HepG2 (cell line): ENCODE measurements at regions not wholly inside any gene's neighbourhood (a gene's known extent, or its start where the extent isn't known, plus 50 kb on each side); places are given as distances from the start of the nearest gene placed in this dataset.
A peak's percentile ranks its signal among the peaks of the same experiment; 100 is the strongest.

ENCODE experiments used
- ATAC-seq: fragments of 200-7000 bp; cut with Tn5 transposase; 3 replicates; pipeline ENCODE4 v1.9.1; 2020; ENCODE audit warnings: mild to moderate bottlenecking, moderate library complexity
- BruUV-seq: library from RNA; stranded (reverse); fragments of 400-500 nt; replicated peaks from 2 replicates; lab custom pipeline; 2021; lab: Mats Ljungman, UMichigan
- CTCF ChIA-PET: fragments of 300-600 bp; formaldehyde crosslinking; extraction: SDS; loops from one replicate; lab custom pipeline; 2021; ENCODE audit warnings: low total read pairs, inconsistent platforms, low intra/inter-chr PET ratio; lab: Yijun Ruan, JAX
- POLR2A ChIA-PET: fragments of 350-600 bp; sonication (Branson Sonifier 250); formaldehyde crosslinking; loops from one replicate; lab custom pipeline; 2020; ENCODE audit warnings: antibody characterized with exemption, inconsistent platforms; lab: Yijun Ruan, JAX
- DNase-seq: peaks from one replicate; pipeline ENCODE4 v3.0.0-alpha.2; 2015; ENCODE audit warnings: low spot score
- FAIRE-seq: peaks from 3 replicates; lab custom pipeline; 2011; peaks lifted over from hg19 to GRCh38; lab: Jason Lieb, UNC
- H2AFZ ChIP-seq: one replicate; pipeline ENCODE4 v1.6.1; 2011; ENCODE audit warnings: low read length, inconsistent platforms
- H3K27ac ChIP-seq: fragments of 300-600 bp; 3 replicates; pipeline ENCODE4 v1.8.0; 2011; ENCODE audit warnings: mixed run types, mild to moderate bottlenecking, mixed read lengths, low read length, inconsistent platforms; ENCODE audit not compliant: insufficient read depth; ENCODE audit errors: extremely low read length
- H3K27me3 ChIP-seq, 2 experiments: fragments of 200-600 bp in 1 of 2; 2 replicates in 1 of 2; 3 replicates in 1 of 2; pipeline versions ENCODE4 v1.6.0 to v1.8.0; 2011; ENCODE audit warnings: low read length in 2 of 2, mild to moderate bottlenecking in 2 of 2, moderate library complexity in 2 of 2, inconsistent platforms in 1 of 2; ENCODE audit not compliant: insufficient read depth in 2 of 2, control insufficient read depth in 1 of 2
- H3K36me3 ChIP-seq, 2 experiments: fragments of 200-600 bp in 1 of 2; replicated peaks in 1 of 2; 2 replicates in 1 of 2; 3 replicates in 1 of 2; pipeline versions ENCODE4 v1.5.1 to v1.8.0; 2011; ENCODE audit warnings: low read length in 2 of 2, inconsistent platforms in 1 of 2; ENCODE audit not compliant: insufficient read depth in 2 of 2, control insufficient read depth in 1 of 2
- H3K4me1 ChIP-seq: 2 replicates; pipeline ENCODE4 v1.5.1; 2012; ENCODE audit warnings: low read length, inconsistent platforms; ENCODE audit not compliant: insufficient read depth
- H3K4me2 ChIP-seq: 2 replicates; pipeline ENCODE4 v1.6.0; 2011; ENCODE audit warnings: low read depth, low read length, inconsistent platforms
- H3K4me3 ChIP-seq, 3 experiments: fragments of 200-600 bp in 1 of 3; sonication (generic), shearing (Covaris generic) in 1 of 3; replicated peaks in 1 of 3; 2 replicates each; pipeline ENCODE4 v1.5.1; 2011 to 2016; ENCODE audit warnings: low read length in 3 of 3, inconsistent platforms in 2 of 3, low read depth in 2 of 3, mild to moderate bottlenecking in 2 of 3, control low read depth in 1 of 3, mixed read lengths in 1 of 3; ENCODE audit not compliant: insufficient read depth in 1 of 3
- H3K79me2 ChIP-seq: one replicate; pipeline ENCODE4 v1.6.1; 2011; ENCODE audit warnings: low read length, inconsistent platforms; ENCODE audit not compliant: insufficient read depth
- H3K9ac ChIP-seq: 2 replicates; pipeline ENCODE4 v1.6.0; 2011; ENCODE audit warnings: mild to moderate bottlenecking, low read depth, low read length, inconsistent platforms; ENCODE audit not compliant: insufficient read depth
- H3K9me3 ChIP-seq: 2 replicates; pipeline ENCODE4 v1.5.1; 2012; ENCODE audit warnings: mild to moderate bottlenecking, low read length
- H4K20me1 ChIP-seq: 2 replicates; pipeline ENCODE4 v1.6.0; 2011; ENCODE audit warnings: inconsistent platforms, mild to moderate bottlenecking, low read length, moderate library complexity; ENCODE audit not compliant: insufficient read depth
- AKNA ChIP-seq: sonication (generic); formaldehyde crosslinking; IDR thresholded peaks from 2 replicates; pipeline ENCODE4 v1.4.0; 2020; ENCODE audit warnings: missing genetic modification reagents, borderline replicate concordance
- BRCA1 ChIP-seq: sonication (generic); formaldehyde crosslinking; IDR thresholded peaks from 2 replicates; pipeline ENCODE4 v1.4.0; 2020; ENCODE audit warnings: missing genetic modification reagents
- MAFK ChIP-seq, 2 experiments: IDR thresholded peaks in 1 of 2; conservative IDR thresholded peaks in 1 of 2; 2 replicates each; pipeline ENCODE4 v1.6.1; 2011; ENCODE audit warnings: improper control_type of control experiment in 2 of 2, low read length in 2 of 2
- NR2F6 ChIP-seq, 2 experiments: IDR thresholded peaks; 2 replicates each; pipeline ENCODE4 v1.6.1; 2016; ENCODE audit warnings: antibody characterized with exemption in 1 of 2, mild to moderate bottlenecking in 1 of 2
- POLR2A ChIP-seq, 2 experiments: IDR thresholded peaks; 2 replicates each; pipeline ENCODE4 v1.6.1; 2011; ENCODE audit warnings: low read depth in 2 of 2, low read length in 2 of 2, mild to moderate bottlenecking in 1 of 2, moderate library complexity in 1 of 2; ENCODE audit not compliant: insufficient read depth in 1 of 2
- RFX3 ChIP-seq: IDR thresholded peaks from 2 replicates; pipeline ENCODE4 v1.6.1; 2016; ENCODE audit warnings: missing biosample characterization, missing genetic modification reagents
- ZFP36L2 ChIP-seq: sonication (generic); formaldehyde crosslinking; IDR thresholded peaks from 2 replicates; pipeline ENCODE4 v1.4.0; 2020; ENCODE audit warnings: missing genetic modification reagents
- ZNF569 ChIP-seq: sonication (generic); formaldehyde crosslinking; IDR thresholded peaks from 2 replicates; pipeline ENCODE4 v1.5.0; 2020; ENCODE audit warnings: mild to moderate bottlenecking, missing genetic modification reagents, moderate library complexity, borderline replicate concordance
- WGBS: methylation state at CpG from one replicate; pipeline ENCODE4 v1.1.6; 2017; ENCODE audit warnings: low lambda C conversion rate; 5-methylcytosine and 5-hydroxymethylcytosine counted together
- in situ Hi-C: cut with HindIII; loops from 2 replicates; pipeline ENCODE4 v1.10.0; 2017; ENCODE audit warnings: low pct_unique_long_range_greater_than_20kb; ENCODE audit not compliant: extremely low pct_ligation_motif_present
- intact Hi-C: fragments of 100-400 bp; cut with micrococcal nuclease; formaldehyde crosslinking; loops from one replicate; pipeline ENCODE4 v1.10.0; 2022; ENCODE audit not compliant: unreplicated experiment

- Histone ChIP-seq H4K20me1 (no peaks in the 10 kb centered on the region), H3K79me2 (no peaks in the 10 kb centered on the region), H3K36me3 (no peaks in the 10 kb centered on the region), H3K27ac (no peak overlapping the region), H3K4me3 (no peak overlapping the region), H3K27me3 (no peaks in the 10 kb centered on the region; a peak in 2 of 5 replicates), H3K4me1 (peaks cover 11% of the 10 kb centered on the region), H3K4me2 (no peak overlapping the region), H2AFZ (no peak overlapping the region), H3K9me3 (no peaks in the 10 kb centered on the region), H3K9ac (no peak overlapping the region)
- no peak for TF ChIP-seq ZFP36L2
- TF ChIP-seq BRCA1 (CRISPR knock-in tag): no peak
- no peak for FAIRE-seq
- POLR2A ChIA-PET: no interaction called here
- DNase-seq: no peak
- intact Hi-C loops: no loop called here
- ATAC-seq: no peak
- CTCF ChIA-PET: no interaction called here
- WGBS: 3% methylated on average over 1 of the region's 1 CpG
- in situ Hi-C loops: no loop called here
- no TSS peak for BruUV-seq
Observed at GRCh38 chr2:224242561-224242960, 159.3 kb downstream of the FAM124B start.

GRCh38 chr2:224241812-224242211 lies 160.1 kb downstream of the FAM124B start:
- H2AFZ ChIP-seq: no peak overlapping the region
- ATAC-seq (no peak), DNase-seq (no peak), FAIRE-seq (no peak)
- BruUV-seq: no TSS peak
- H3K4me1 ChIP-seq: peaks cover 11% of the 10 kb centered on the region
- intact Hi-C loops (no loop called here), in situ Hi-C loops (no loop called here)
- H3K4me2 ChIP-seq: no peak overlapping the region
- no peaks in the 10 kb centered on the region for H3K79me2 ChIP-seq
- no peaks in the 10 kb centered on the region for H4K20me1 ChIP-seq
- no peak overlapping the region for H3K4me3 ChIP-seq
- H3K9ac ChIP-seq: no peak overlapping the region
- CTCF ChIA-PET: no interaction called here
- no peaks in the 10 kb centered on the region for H3K36me3 ChIP-seq
- no peaks in the 10 kb centered on the region for H3K9me3 ChIP-seq
- H3K27ac ChIP-seq: no peak overlapping the region
- WGBS: 33% methylated on average over 3 of the region's 3 CpGs
- TF ChIP-seq ZNF569 (CRISPR knock-in tag): no peak
- TF ChIP-seq MAFK (conservative IDR thresholded peaks at IDR 0.05 in 1 of 2, IDR thresholded peaks at IDR 0.05 in 1 of 2; ENCODE audit: low read length in 2 of 2): 0 out of 4 replicates have a peak, but pooled peaks of 1 of the 2 experiments have one; percentile 27
- no peak for TF ChIP-seq NR2F6 (IDR thresholded peaks at IDR 0.05)
- no peak for TF ChIP-seq NR2F6 (CRISPR knock-in tag; IDR thresholded peaks at IDR 0.05)
- no peak for TF ChIP-seq POLR2A (IDR thresholded peaks at IDR 0.05; ENCODE audit: insufficient read depth in 1 of 2, low read depth in 2 of 2, low read length in 2 of 2)
- TF ChIP-seq RFX3 (CRISPR knock-in tag): peak; percentile 47; the same call in 1 of the 2 replicates
- no peak for TF ChIP-seq AKNA
- H3K27me3 ChIP-seq: no peaks in the 10 kb centered on the region; a peak in 2 of 5 replicates
- POLR2A ChIA-PET: no interaction called here
